A549 (cell line): ENCODE measurements at regions not wholly inside any gene's neighbourhood (a gene's known extent, or its start where the extent isn't known, plus 50 kb on each side); places are given as distances from the start of the nearest gene placed in this dataset.

ENCODE experiments used
- CEBPB ChIP-seq, 2 experiments: fragments of >200 bp in 1 of 2; sonication (Bioruptor Twin) in 1 of 2; formaldehyde crosslinking in 1 of 2; IDR thresholded peaks; 2 replicates each; pipeline ENCODE4 v1.6.1; 2012 to 2016
- JUN ChIP-seq, 2 experiments: fragments of >200 bp; sonication (Bioruptor Twin); formaldehyde crosslinking; IDR thresholded peaks; 2 replicates in 1 of 2; 3 replicates in 1 of 2; pipeline ENCODE4 v1.6.1; 2016 to 2017
- NFE2L2 ChIP-seq: fragments of 150-350 bp; conservative IDR thresholded peaks from 2 replicates; pipeline ENCODE4 v1.6.1; 2014; ENCODE audit warnings: low read length
- POLR2A ChIP-seq: IDR thresholded peaks from 2 replicates; pipeline ENCODE4 v1.6.1; 2012; ENCODE audit warnings: mild to moderate bottlenecking, low read length
- POLR2AphosphoS2 ChIP-seq: conservative IDR thresholded peaks from 2 replicates; pipeline ENCODE4 v1.6.1; 2012; ENCODE audit warnings: low read length, improper control_type of control experiment, inconsistent platforms
- RFX5 ChIP-seq: fragments of 450-650 bp; IDR thresholded peaks from 2 replicates; pipeline ENCODE4 v1.7.1; 2014; ENCODE audit warnings: antibody characterized with exemption, mild to moderate bottlenecking, moderate library complexity
- SMC3 ChIP-seq: fragments of >200 bp; sonication (Bioruptor Twin); formaldehyde crosslinking; IDR thresholded peaks from 3 replicates; pipeline ENCODE4 v1.6.1; 2018; ENCODE audit warnings: inconsistent platforms
- TF ChIP-seq, protein P1 (sequence below): fragments of >200 bp; sonication (Bioruptor Twin); formaldehyde crosslinking; IDR thresholded peaks from 3 replicates; pipeline ENCODE4 v1.5.1; 2016
- TF ChIP-seq, protein P2 (sequence below): IDR thresholded peaks from 2 replicates; pipeline ENCODE4 v1.6.1; 2012

DNA sequence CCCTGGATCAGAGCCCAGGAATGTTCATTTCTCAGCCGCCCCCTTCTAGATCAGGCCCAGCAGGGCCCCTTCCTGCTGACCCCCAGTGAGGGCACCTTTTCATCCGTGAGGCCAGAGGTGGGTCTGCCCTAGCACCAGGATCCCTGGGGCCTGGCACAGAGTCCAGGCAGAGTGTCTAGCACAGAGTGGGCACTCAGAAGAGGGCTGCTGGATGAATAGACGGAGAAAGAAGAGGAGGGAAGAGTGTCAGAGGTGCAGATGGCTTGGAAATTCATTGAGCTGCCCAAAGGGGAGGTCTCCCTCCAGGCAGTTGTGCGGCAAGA lies 106.5 kb downstream of the CPZ start:
- TF ChIP-seq JUN (IDR thresholded peaks at IDR 0.05), result no peak
- no peak for TF ChIP-seq POLR2A
- no peak for TF ChIP-seq RFX5
- TF ChIP-seq NFE2L2, result no peak
- TF ChIP-seq, protein P1, sequence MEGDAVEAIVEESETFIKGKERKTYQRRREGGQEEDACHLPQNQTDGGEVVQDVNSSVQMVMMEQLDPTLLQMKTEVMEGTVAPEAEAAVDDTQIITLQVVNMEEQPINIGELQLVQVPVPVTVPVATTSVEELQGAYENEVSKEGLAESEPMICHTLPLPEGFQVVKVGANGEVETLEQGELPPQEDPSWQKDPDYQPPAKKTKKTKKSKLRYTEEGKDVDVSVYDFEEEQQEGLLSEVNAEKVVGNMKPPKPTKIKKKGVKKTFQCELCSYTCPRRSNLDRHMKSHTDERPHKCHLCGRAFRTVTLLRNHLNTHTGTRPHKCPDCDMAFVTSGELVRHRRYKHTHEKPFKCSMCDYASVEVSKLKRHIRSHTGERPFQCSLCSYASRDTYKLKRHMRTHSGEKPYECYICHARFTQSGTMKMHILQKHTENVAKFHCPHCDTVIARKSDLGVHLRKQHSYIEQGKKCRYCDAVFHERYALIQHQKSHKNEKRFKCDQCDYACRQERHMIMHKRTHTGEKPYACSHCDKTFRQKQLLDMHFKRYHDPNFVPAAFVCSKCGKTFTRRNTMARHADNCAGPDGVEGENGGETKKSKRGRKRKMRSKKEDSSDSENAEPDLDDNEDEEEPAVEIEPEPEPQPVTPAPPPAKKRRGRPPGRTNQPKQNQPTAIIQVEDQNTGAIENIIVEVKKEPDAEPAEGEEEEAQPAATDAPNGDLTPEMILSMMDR, result no peak
- no peak for TF ChIP-seq SMC3
- TF ChIP-seq CEBPB (IDR thresholded peaks at IDR 0.05), result no peak
- no peak for TF ChIP-seq POLR2AphosphoS2
- TF ChIP-seq, protein P2, sequence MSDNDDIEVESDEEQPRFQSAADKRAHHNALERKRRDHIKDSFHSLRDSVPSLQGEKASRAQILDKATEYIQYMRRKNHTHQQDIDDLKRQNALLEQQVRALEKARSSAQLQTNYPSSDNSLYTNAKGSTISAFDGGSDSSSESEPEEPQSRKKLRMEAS, result no peak
